ENCODE measurements at regions not wholly inside any gene's neighbourhood (a gene's known extent, or its start where the extent isn't known, plus 50 kb on each side); places are given as distances from the start of the nearest gene placed in this dataset.
"Not testable (repeated sequence)": the region's sequence is repeated elsewhere in the genome, so short reads cannot be mapped to it uniquely, and the experiment has no call there.

- no peak for DNase-seq (ENCODE audit: low read depth, low spot score)
Measured at GRCh38 chr9:94188246-94188645, 70.9 kb upstream of the ZNF169 start.

GRCh38 chr9:94191706-94192105 lies 67.4 kb upstream of the ZNF169 start:
- not testable (repeated sequence) for DNase-seq (ENCODE audit: low read depth, low spot score)

- no peak for DNase-seq (ENCODE audit: low read depth, low spot score)
Measured at GRCh38 chr9:94198414-94198813, 60.7 kb upstream of the ZNF169 start.

- no peak for DNase-seq (ENCODE audit: low read depth, low spot score)
Measured at GRCh38 chr9:94199776-94200175, 59.3 kb upstream of the ZNF169 start.

- no peak for DNase-seq (ENCODE audit: low read depth, low spot score)
Measured at GRCh38 chr9:94204174-94204573, 54.9 kb upstream of the ZNF169 start.

- DNase-seq (ENCODE audit: low read depth, low spot score), result no peak
Measured at GRCh38 chr9:94207781-94208180, 51.3 kb upstream of the ZNF169 start.

Data from activated naive CD8-positive, alpha-beta T cell treated with anti-CD3 and anti-CD28 coated beads, Interleukin-2, amount 50 U/mL, for 16 hours (primary cell).